Skeletal muscle tissue (tissue), 3 donors: ENCODE measurements at regions not wholly inside any gene's neighbourhood (a gene's known extent, or its start where the extent isn't known, plus 50 kb on each side); places are given as distances from the start of the nearest gene placed in this dataset.

Experiments used
- H3K27ac ChIP-seq: one replicate; pipeline ENCODE4 v1.7.0; 2013; ENCODE audit warnings: mild to moderate bottlenecking, low read depth, low read length, inconsistent platforms
- H3K27me3 ChIP-seq, 3 donors: one replicate each; pipeline ENCODE4 v1.7.0; 2013; ENCODE audit warnings: low read length in 3 of 3; ENCODE audit not compliant: control insufficient read depth in 3 of 3, insufficient read depth in 3 of 3
- H3K36me3 ChIP-seq, 3 donors: one replicate each; pipeline ENCODE4 v1.7.0; 2013; ENCODE audit warnings: low read length in 3 of 3; ENCODE audit not compliant: control insufficient read depth in 3 of 3, insufficient read depth in 3 of 3
- H3K4me1 ChIP-seq, 3 donors: one replicate each; pipeline ENCODE4 v1.7.0; 2013; ENCODE audit warnings: low read length in 3 of 3, mild to moderate bottlenecking in 3 of 3; ENCODE audit not compliant: control insufficient read depth in 3 of 3, insufficient read depth in 3 of 3
- H3K4me3 ChIP-seq, 3 donors: one replicate each; pipeline ENCODE4 v1.7.0; 2013; ENCODE audit warnings: low read length in 3 of 3
- H3K9ac ChIP-seq, 3 donors: one replicate each; pipeline ENCODE4 v1.7.0; 2013; ENCODE audit warnings: low read length in 3 of 3, mild to moderate bottlenecking in 3 of 3, moderate library complexity in 2 of 3, low read depth in 1 of 3
- H3K9me3 ChIP-seq, 3 donors: one replicate each; pipeline ENCODE4 v1.7.0; 2013; ENCODE audit warnings: low read length in 3 of 3; ENCODE audit not compliant: control insufficient read depth in 3 of 3
- donor health status: Osteomylitis.

DNA sequence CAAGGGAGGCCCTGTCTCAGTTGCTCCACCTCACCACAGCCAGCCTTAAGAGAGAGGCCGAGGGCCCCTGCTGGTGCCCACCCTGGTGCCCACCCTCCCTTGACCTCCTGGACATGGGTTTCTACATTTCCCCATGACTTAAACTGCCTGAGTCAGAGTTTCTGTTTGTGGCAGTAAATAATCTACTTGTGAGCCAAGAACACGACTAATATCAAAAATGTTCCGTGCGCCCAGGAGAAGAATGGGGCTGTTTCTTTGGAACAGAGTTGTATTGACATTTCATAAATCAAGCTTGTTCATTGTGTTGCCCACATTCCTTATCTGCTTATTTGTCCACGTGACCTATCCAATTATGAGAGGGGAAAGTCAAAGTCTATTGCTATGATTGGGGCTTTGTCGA, 143.5 kb downstream of the ANKRD60 start:
- Histone ChIP-seq H3K36me3 (no peaks in the 10 kb centered on the region), H3K9me3 (no peaks in the 10 kb centered on the region), H3K27me3 (no peaks in the 10 kb centered on the region), H3K4me3 (no peak overlapping the region), H3K27ac (no peak overlapping the region), H3K4me1 (no peaks in the 10 kb centered on the region), H3K9ac (no peak overlapping the region)

DNA sequence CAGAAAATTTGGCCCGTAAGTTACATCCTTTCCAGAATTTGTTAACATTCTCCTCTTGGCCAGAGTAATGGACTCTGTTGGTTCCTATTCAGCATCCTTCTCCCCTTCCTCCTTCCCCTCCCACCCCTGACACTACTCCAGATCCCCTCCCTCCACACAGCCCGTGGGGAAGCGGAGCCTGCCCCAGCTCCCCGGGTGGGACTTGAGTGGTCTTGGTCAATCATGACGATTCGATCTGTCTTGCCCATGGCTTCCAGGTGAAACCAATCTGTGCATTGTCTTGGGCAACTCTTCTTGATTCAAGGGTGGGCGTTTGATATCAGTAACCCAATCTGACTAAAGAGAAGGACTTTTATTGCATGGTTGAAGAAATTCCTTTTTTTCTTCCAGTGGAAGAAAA, 143.9 kb downstream of the ANKRD60 start:
- Histone ChIP-seq H3K4me3 (no peak overlapping the region), H3K27ac (no peak overlapping the region), H3K36me3 (no peaks in the 10 kb centered on the region), H3K9me3 (no peaks in the 10 kb centered on the region), H3K27me3 (no peaks in the 10 kb centered on the region), H3K9ac (no peak overlapping the region), H3K4me1 (no peaks in the 10 kb centered on the region)

DNA sequence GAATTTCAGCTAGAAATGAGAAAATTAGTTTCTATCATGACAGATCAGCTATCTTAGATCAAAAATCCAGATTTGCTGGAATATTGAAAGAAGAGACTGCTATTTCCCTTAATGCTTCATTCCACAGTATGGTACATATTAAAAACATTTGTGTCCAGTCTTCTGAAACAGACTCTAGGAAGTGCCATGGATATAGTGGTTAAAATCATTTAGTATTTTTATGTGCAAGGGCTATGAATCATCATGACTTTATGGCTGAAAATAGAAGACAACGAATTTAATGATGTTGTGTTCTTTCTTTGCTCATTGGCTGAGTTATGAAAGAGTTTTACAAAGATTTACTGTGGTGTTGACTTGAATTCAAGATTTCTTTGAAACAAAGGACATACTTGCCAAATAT, 146.6 kb downstream of the ANKRD60 start:
- Histone ChIP-seq H3K9ac (no peak overlapping the region), H3K4me3 (no peak overlapping the region), H3K9me3 (no peaks in the 10 kb centered on the region), H3K4me1 (no peaks in the 10 kb centered on the region), H3K36me3 (no peaks in the 10 kb centered on the region), H3K27ac (no peak overlapping the region), H3K27me3 (no peaks in the 10 kb centered on the region)

DNA sequence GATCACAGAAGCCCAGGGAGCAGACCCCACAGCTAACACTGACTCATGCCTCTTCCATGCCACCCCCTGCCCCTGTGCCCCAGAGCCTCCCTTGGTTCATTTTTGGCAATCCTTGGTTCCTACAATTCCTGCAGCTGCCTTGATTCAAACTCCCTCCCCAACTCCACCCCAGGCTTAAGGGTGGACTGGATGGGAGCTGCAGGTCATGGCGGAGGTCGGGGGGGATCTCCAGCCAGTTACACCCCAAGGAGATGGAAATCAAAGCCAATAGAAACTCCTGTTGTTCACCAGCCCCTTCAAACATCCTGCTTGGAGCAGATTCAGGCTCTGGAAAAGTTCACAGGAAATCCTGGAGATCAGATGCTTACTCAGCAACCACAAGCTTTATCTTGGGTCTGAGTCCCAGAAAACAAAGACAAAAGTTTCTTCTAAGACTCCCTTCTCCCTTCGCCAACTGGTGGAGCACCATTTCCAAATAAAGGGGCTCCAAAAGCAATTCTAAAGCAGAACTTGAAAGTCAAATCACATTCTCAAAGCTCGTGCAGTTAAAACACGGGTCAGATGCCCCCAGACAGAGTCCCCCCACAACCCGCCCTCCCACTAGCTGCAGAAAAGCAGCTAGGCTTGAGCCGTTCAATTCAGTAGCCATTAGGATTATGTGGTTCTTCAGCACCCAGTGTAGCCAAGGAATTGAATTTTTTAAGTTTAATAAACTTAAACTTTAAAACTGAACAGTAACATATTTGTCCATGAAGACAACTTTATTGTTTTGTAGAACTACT, 149.5 kb downstream of the ANKRD60 start:
- H3K27ac ChIP-seq, result no peak overlapping the region
- no peak overlapping the region for H3K9ac ChIP-seq
- H3K27me3 ChIP-seq, result peaks cover 0 to 7% (median 6%) of the 10 kb centered on the region in 3 donors
- no peak overlapping the region for H3K4me3 ChIP-seq
- H3K4me1 ChIP-seq, result peaks cover 5 to 8% (median 7%) of the 10 kb centered on the region in 3 donors
- no peaks in the 10 kb centered on the region for H3K36me3 ChIP-seq
- no peaks in the 10 kb centered on the region for H3K9me3 ChIP-seq

DNA sequence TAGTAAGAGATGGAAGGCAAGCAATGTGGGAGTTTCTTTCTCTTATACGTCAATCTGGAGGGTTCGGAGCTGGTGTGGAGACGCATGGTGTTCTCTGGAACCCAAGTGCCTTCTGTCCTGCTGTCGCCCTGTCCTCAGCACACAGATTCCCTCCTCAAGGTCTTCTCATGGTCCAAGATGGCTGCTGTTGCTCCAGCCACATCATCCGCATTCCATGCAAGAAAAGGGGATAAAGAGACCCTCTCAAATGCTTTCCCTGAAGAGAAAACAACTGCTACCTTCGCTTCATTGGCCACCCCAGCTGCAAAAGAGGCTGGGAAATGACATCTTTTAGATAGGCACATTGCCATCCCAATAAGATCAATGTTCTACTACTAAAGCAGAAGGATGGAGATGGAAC, 151.2 kb downstream of the ANKRD60 start:
- Histone ChIP-seq H3K4me3 (no peak overlapping the region), H3K9me3 (no peaks in the 10 kb centered on the region), H3K27me3 (peaks cover 2 to 7% (median 6%) of the 10 kb centered on the region in 3 donors), H3K9ac (no peak overlapping the region), H3K27ac (no peak overlapping the region), H3K4me1 (peaks cover 5 to 8% (median 7%) of the 10 kb centered on the region in 3 donors), H3K36me3 (no peaks in the 10 kb centered on the region)

DNA sequence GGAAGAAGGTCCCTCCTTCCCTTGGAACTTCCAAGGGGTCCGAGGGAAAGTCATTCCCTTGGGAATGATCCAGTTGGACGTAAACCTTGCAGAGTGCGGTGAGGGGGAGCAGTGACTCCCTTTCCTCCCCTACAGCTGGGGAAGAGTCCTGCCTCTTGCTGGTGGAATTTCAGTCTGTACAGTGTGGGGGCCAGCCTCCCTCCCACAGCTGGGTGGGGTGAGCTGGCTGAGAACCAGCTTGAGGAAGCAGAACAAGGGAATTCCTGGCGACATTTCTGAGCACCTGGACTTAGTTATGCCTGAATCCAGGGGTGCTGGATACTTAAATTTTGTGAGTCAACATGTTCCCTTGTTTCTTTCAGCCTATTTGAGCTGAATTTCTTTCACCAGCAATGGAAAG, 152.0 kb downstream of the ANKRD60 start:
- Histone ChIP-seq H3K9ac (no peak overlapping the region), H3K27me3 (peaks cover 2 to 7% (median 6%) of the 10 kb centered on the region in 3 donors), H3K36me3 (no peaks in the 10 kb centered on the region), H3K4me1 (peaks cover 5 to 8% (median 7%) of the 10 kb centered on the region in 3 donors), H3K27ac (no peak overlapping the region), H3K4me3 (peak overlapping the region in 1 of 3 donors; percentile 13), H3K9me3 (no peaks in the 10 kb centered on the region)

DNA sequence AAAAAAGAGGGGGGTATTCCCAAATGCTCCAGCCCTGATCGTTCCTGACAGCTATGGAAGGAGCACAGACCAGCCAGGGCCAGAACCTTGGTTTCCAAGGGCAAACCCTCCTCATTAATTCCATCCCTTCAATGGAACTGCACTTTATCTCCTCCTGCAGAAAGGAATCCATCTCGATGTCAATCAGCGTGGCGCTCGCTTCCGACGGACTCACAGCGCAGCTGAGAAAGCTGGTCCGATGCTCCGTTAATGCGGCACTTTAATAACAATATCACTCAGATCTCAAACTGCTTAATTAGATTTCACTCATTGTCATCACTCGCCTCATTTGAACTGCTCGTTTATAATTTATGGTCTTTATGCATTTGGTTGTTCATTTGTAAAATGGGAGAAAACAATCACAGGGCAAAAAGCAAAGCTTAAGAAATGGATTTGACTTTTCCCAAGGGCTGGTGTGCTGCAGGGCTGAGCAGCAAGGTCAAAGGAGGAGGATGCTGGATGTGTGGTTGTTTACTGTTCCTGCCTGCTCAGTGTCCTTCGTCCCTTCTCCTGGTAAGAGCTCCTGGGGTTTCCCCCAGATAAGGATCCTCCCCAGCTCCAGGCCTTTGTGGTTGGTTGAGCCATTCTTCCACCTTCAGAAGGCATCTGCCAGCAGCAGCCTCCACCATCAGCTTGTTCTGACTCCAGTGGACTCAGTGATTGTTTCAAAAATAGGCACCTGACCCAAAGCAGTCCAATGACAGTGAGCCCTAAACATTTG, 152.7 kb downstream of the ANKRD60 start:
- Histone ChIP-seq H3K9me3 (no peaks in the 10 kb centered on the region), H3K27me3 (peaks cover 2 to 7% (median 6%) of the 10 kb centered on the region in 3 donors), H3K4me1 (peaks cover 5 to 8% (median 7%) of the 10 kb centered on the region in 3 donors), H3K36me3 (no peaks in the 10 kb centered on the region), H3K4me3 (no peak overlapping the region), H3K9ac (no peak overlapping the region), H3K27ac (no peak overlapping the region)

DNA sequence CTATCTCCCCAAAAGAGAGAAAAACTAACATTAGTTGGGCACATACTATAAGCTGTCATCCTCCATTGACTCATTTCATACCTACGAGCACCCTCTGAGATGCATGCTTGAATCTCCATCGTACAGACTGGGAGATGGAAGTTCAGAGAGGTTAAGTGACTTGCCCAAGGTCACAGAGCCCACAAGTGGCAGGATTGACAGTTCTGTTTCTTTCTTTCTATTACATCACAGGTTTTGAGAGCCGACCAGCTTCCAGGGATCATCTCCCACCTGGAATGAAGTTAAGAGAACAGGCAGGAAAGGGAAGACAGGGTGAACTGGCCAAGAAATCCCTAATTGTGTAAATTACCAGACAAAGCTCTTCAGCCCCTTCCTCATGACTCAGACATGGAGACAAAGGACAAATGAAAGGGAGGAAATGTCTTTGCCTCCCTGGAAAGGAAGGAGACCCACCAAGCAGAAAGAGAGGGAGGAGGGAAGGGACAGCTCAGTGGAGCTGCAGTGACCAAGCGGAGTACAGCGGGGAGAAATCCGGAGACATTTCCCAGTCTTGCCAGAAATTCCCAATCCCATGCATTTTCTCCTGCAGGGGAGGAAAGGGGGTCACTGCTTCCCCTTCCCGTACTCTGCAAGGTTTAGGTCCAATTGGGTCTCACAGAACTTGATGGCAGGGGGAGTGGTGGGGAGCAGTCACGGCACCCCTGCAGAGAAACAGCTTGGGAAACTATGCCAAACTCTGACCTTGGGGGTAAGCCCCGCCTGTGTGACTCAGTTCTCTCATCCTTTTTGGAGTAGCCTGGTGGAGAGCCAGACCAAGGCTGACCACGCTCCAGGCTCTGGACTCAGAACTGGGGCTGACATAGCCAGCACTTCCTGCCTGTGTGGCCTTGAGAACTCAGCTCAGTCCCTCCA, 154.3 kb downstream of the ANKRD60 start:
- Histone ChIP-seq H3K9ac (no peak overlapping the region), H3K27ac (no peak overlapping the region), H3K36me3 (no peaks in the 10 kb centered on the region), H3K27me3 (peaks cover 7 to 9% (median 7%) of the 10 kb centered on the region in 3 donors), H3K4me1 (peaks cover 5 to 8% (median 7%) of the 10 kb centered on the region in 3 donors), H3K9me3 (no peaks in the 10 kb centered on the region), H3K4me3 (no peak overlapping the region)

DNA sequence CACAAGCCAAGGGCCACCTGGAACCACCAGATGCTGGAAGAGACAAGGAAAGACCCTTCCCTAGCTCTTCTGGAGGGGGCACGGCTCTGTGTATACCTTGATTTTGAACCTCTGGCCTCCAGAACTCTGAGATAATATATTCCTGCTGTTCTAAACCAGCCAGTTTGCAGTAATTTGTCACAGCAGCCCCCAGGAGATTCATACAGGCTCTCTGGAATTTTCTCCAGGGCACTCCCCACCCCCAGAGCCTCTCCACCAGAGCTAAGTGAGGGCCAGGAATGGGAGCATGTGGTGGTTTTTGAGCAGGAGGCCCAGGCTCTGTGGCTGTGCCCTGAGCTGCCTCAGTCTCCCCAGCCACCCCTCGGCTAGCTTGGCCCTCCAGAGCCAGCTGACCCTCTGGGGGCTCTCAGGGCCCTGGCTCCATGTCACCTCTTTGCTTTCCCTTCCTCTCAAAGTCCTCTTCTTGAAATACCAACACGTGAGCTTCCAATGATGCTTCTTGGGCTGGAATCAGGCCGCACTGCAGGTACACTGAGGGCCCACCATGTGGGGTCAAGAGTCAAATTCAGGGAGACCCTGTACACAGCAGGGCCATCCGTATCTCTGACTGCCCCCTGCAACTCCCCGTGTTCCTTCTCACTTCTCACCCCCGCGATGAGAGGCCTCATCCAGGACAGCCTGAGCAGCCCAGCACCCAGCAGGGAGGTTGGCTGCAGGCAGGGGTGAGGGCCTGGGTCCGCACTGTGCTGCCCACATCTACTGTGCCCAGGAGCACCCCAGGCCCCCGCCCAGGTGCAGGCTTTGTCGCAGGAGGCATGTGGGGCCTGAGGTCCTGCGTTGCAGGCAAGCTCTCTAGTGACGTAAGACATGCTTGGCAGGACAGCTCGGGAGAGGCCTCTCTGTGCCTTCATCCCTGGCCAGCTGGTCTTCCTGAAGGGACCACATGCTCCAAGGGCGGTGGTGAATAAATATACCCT, 155.5 kb downstream of the ANKRD60 start:
- Histone ChIP-seq H3K36me3 (no peaks in the 10 kb centered on the region), H3K9ac (no peak overlapping the region), H3K27me3 (peaks cover 7 to 9% (median 9%) of the 10 kb centered on the region in 3 donors), H3K9me3 (no peaks in the 10 kb centered on the region), H3K4me3 (no peak overlapping the region), H3K4me1 (peaks cover 5 to 8% (median 7%) of the 10 kb centered on the region in 3 donors), H3K27ac (no peak overlapping the region)
